ENCODE measurements at regions not wholly inside any gene's neighbourhood (a gene's known extent, or its start where the extent isn't known, plus 50 kb on each side); places are given as distances from the start of the nearest gene placed in this dataset.

DNA sequence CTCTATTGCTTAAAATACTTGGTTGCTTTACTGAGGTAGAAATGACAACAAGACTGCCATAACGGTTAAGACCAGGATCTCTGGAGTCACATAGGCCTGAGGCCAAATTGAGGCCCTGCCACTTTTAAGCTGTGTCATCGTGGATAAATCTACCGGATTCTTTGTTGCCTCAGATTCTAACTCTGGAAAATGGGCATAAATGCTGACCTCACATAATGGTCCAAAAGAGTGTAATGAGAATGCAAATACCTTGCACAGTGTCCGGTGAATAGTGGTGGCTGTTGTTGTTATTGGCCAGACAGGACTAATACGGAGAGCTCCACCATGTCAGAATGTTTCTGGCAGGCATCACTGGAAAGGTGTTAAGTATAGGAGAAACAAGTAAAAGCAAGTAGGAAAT is 346.1 kb downstream of the LMO4 start (continued):
- TF ChIP-seq, protein P1, sequence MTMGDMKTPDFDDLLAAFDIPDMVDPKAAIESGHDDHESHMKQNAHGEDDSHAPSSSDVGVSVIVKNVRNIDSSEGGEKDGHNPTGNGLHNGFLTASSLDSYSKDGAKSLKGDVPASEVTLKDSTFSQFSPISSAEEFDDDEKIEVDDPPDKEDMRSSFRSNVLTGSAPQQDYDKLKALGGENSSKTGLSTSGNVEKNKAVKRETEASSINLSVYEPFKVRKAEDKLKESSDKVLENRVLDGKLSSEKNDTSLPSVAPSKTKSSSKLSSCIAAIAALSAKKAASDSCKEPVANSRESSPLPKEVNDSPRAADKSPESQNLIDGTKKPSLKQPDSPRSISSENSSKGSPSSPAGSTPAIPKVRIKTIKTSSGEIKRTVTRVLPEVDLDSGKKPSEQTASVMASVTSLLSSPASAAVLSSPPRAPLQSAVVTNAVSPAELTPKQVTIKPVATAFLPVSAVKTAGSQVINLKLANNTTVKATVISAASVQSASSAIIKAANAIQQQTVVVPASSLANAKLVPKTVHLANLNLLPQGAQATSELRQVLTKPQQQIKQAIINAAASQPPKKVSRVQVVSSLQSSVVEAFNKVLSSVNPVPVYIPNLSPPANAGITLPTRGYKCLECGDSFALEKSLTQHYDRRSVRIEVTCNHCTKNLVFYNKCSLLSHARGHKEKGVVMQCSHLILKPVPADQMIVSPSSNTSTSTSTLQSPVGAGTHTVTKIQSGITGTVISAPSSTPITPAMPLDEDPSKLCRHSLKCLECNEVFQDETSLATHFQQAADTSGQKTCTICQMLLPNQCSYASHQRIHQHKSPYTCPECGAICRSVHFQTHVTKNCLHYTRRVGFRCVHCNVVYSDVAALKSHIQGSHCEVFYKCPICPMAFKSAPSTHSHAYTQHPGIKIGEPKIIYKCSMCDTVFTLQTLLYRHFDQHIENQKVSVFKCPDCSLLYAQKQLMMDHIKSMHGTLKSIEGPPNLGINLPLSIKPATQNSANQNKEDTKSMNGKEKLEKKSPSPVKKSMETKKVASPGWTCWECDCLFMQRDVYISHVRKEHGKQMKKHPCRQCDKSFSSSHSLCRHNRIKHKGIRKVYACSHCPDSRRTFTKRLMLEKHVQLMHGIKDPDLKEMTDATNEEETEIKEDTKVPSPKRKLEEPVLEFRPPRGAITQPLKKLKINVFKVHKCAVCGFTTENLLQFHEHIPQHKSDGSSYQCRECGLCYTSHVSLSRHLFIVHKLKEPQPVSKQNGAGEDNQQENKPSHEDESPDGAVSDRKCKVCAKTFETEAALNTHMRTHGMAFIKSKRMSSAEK (CRISPR knock-in tag; IDR thresholded peaks at IDR 0.05; ENCODE audit: borderline replicate concordance), result no peak
- TF ChIP-seq HMGA2 (CRISPR knock-in tag; IDR thresholded peaks at IDR 0.05) (no peak), ZNF219 (CRISPR knock-in tag; IDR thresholded peaks at IDR 0.05; ENCODE audit: borderline replicate concordance) (no peak)
- TF ChIP-seq, protein P2, sequence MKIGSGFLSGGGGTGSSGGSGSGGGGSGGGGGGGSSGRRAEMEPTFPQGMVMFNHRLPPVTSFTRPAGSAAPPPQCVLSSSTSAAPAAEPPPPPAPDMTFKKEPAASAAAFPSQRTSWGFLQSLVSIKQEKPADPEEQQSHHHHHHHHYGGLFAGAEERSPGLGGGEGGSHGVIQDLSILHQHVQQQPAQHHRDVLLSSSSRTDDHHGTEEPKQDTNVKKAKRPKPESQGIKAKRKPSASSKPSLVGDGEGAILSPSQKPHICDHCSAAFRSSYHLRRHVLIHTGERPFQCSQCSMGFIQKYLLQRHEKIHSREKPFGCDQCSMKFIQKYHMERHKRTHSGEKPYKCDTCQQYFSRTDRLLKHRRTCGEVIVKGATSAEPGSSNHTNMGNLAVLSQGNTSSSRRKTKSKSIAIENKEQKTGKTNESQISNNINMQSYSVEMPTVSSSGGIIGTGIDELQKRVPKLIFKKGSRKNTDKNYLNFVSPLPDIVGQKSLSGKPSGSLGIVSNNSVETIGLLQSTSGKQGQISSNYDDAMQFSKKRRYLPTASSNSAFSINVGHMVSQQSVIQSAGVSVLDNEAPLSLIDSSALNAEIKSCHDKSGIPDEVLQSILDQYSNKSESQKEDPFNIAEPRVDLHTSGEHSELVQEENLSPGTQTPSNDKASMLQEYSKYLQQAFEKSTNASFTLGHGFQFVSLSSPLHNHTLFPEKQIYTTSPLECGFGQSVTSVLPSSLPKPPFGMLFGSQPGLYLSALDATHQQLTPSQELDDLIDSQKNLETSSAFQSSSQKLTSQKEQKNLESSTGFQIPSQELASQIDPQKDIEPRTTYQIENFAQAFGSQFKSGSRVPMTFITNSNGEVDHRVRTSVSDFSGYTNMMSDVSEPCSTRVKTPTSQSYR (CRISPR knock-in tag; IDR thresholded peaks at IDR 0.05), result no peak
- TF ChIP-seq, protein P3, sequence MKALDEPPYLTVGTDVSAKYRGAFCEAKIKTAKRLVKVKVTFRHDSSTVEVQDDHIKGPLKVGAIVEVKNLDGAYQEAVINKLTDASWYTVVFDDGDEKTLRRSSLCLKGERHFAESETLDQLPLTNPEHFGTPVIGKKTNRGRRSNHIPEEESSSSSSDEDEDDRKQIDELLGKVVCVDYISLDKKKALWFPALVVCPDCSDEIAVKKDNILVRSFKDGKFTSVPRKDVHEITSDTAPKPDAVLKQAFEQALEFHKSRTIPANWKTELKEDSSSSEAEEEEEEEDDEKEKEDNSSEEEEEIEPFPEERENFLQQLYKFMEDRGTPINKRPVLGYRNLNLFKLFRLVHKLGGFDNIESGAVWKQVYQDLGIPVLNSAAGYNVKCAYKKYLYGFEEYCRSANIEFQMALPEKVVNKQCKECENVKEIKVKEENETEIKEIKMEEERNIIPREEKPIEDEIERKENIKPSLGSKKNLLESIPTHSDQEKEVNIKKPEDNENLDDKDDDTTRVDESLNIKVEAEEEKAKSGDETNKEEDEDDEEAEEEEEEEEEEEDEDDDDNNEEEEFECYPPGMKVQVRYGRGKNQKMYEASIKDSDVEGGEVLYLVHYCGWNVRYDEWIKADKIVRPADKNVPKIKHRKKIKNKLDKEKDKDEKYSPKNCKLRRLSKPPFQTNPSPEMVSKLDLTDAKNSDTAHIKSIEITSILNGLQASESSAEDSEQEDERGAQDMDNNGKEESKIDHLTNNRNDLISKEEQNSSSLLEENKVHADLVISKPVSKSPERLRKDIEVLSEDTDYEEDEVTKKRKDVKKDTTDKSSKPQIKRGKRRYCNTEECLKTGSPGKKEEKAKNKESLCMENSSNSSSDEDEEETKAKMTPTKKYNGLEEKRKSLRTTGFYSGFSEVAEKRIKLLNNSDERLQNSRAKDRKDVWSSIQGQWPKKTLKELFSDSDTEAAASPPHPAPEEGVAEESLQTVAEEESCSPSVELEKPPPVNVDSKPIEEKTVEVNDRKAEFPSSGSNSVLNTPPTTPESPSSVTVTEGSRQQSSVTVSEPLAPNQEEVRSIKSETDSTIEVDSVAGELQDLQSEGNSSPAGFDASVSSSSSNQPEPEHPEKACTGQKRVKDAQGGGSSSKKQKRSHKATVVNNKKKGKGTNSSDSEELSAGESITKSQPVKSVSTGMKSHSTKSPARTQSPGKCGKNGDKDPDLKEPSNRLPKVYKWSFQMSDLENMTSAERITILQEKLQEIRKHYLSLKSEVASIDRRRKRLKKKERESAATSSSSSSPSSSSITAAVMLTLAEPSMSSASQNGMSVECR (CRISPR knock-in tag; IDR thresholded peaks at IDR 0.05; ENCODE audit: borderline replicate concordance), result no peak
- TF ChIP-seq, protein P4, sequence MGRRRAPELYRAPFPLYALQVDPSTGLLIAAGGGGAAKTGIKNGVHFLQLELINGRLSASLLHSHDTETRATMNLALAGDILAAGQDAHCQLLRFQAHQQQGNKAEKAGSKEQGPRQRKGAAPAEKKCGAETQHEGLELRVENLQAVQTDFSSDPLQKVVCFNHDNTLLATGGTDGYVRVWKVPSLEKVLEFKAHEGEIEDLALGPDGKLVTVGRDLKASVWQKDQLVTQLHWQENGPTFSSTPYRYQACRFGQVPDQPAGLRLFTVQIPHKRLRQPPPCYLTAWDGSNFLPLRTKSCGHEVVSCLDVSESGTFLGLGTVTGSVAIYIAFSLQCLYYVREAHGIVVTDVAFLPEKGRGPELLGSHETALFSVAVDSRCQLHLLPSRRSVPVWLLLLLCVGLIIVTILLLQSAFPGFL (CRISPR knock-in tag; IDR thresholded peaks at IDR 0.05; ENCODE audit: borderline replicate concordance), result no peak
- TF ChIP-seq, protein P5, sequence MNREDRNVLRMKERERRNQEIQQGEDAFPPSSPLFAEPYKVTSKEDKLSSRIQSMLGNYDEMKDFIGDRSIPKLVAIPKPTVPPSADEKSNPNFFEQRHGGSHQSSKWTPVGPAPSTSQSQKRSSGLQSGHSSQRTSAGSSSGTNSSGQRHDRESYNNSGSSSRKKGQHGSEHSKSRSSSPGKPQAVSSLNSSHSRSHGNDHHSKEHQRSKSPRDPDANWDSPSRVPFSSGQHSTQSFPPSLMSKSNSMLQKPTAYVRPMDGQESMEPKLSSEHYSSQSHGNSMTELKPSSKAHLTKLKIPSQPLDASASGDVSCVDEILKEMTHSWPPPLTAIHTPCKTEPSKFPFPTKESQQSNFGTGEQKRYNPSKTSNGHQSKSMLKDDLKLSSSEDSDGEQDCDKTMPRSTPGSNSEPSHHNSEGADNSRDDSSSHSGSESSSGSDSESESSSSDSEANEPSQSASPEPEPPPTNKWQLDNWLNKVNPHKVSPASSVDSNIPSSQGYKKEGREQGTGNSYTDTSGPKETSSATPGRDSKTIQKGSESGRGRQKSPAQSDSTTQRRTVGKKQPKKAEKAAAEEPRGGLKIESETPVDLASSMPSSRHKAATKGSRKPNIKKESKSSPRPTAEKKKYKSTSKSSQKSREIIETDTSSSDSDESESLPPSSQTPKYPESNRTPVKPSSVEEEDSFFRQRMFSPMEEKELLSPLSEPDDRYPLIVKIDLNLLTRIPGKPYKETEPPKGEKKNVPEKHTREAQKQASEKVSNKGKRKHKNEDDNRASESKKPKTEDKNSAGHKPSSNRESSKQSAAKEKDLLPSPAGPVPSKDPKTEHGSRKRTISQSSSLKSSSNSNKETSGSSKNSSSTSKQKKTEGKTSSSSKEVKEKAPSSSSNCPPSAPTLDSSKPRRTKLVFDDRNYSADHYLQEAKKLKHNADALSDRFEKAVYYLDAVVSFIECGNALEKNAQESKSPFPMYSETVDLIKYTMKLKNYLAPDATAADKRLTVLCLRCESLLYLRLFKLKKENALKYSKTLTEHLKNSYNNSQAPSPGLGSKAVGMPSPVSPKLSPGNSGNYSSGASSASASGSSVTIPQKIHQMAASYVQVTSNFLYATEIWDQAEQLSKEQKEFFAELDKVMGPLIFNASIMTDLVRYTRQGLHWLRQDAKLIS (CRISPR knock-in tag; IDR thresholded peaks at IDR 0.05; ENCODE audit: borderline replicate concordance), result no peak
- TF ChIP-seq, protein P6, sequence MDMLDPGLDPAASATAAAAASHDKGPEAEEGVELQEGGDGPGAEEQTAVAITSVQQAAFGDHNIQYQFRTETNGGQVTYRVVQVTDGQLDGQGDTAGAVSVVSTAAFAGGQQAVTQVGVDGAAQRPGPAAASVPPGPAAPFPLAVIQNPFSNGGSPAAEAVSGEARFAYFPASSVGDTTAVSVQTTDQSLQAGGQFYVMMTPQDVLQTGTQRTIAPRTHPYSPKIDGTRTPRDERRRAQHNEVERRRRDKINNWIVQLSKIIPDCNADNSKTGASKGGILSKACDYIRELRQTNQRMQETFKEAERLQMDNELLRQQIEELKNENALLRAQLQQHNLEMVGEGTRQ (CRISPR knock-in tag; IDR thresholded peaks at IDR 0.05), result no peak
- TF ChIP-seq, protein P7, sequence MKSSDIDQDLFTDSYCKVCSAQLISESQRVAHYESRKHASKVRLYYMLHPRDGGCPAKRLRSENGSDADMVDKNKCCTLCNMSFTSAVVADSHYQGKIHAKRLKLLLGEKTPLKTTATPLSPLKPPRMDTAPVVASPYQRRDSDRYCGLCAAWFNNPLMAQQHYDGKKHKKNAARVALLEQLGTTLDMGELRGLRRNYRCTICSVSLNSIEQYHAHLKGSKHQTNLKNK (CRISPR knock-in tag; IDR thresholded peaks at IDR 0.05), result no peak
